ENCODE measurements at regions not wholly inside any gene's neighbourhood (a gene's known extent, or its start where the extent isn't known, plus 50 kb on each side); places are given as distances from the start of the nearest gene placed in this dataset.

DNA sequence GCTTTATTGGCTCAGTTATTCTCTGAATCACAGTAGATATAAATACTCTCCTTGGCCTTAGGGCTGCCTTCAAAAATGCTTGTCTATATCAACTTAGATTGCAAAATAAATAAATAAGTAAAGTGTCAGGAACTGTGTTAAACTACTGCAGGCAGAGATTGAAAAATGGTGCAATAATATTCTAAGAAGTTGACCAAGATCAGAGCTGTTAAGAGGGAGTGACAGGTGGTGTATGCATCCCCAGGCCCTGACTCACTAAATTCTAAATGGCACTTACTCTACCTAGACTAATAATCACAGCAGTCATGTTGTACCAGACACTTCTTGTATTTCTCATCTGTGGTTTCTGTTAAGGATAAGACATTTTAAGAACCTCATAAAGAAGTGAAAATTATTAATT, 235.1 kb upstream of the SPOCK3 start:
- intact Hi-C loops (cut with DNase I) = no loop called here
- no peak for DNase-seq
- no peak overlapping the region for H3K4me3 ChIP-seq
- no peaks in the 10 kb centered on the region for H3K9me3 ChIP-seq (replicated peaks in 1 of 3)
- H3K36me3 ChIP-seq (replicated peaks in 1 of 2) = no peaks in the 10 kb centered on the region
- H3K4me1 ChIP-seq (replicated peaks in 1 of 2) = no peaks in the 10 kb centered on the region
- H3K27me3 ChIP-seq = no peaks in the 10 kb centered on the region
- no peak overlapping the region for H3K27ac ChIP-seq
- TF ChIP-seq, protein P1, sequence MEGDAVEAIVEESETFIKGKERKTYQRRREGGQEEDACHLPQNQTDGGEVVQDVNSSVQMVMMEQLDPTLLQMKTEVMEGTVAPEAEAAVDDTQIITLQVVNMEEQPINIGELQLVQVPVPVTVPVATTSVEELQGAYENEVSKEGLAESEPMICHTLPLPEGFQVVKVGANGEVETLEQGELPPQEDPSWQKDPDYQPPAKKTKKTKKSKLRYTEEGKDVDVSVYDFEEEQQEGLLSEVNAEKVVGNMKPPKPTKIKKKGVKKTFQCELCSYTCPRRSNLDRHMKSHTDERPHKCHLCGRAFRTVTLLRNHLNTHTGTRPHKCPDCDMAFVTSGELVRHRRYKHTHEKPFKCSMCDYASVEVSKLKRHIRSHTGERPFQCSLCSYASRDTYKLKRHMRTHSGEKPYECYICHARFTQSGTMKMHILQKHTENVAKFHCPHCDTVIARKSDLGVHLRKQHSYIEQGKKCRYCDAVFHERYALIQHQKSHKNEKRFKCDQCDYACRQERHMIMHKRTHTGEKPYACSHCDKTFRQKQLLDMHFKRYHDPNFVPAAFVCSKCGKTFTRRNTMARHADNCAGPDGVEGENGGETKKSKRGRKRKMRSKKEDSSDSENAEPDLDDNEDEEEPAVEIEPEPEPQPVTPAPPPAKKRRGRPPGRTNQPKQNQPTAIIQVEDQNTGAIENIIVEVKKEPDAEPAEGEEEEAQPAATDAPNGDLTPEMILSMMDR (IDR thresholded peaks at IDR 0.05) = no peak
- TF ChIP-seq POLR2A (IDR thresholded peaks at IDR 0.05) = no peak

DNA sequence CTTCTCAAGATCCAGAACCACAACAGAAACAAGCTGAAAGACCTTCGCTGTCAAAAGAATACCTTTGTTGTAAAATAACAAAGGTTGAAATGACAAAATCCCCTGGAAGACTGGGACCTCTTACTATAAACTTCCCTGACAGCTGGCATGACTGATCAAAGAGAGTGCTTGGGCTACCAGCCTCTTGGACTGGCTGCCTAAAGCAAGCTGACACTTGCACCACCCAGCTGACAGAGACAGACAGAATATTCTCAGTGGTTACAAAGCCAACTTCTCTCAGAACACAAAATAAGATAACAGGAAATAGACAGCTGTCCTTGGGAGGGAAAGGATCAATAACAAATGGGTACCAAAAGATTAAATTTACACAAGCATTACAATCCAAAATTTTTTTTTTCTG, 241.7 kb upstream of the SPOCK3 start:
- intact Hi-C loops (cut with DNase I) = no loop called here
- Histone ChIP-seq H3K36me3 (replicated peaks in 1 of 2) (no peaks in the 10 kb centered on the region), H3K27me3 (no peaks in the 10 kb centered on the region), H3K27ac (no peak overlapping the region), H3K9me3 (replicated peaks in 1 of 3) (no peaks in the 10 kb centered on the region), H3K4me1 (replicated peaks in 1 of 2) (no peaks in the 10 kb centered on the region), H3K4me3 (no peak overlapping the region)
- 79 to 95% (median 83%) methylated on average over 1 of the region's 1 CpG for WGBS, 4 donors
- no peak for DNase-seq
- TF ChIP-seq POLR2A (IDR thresholded peaks at IDR 0.05) = no peak
- TF ChIP-seq, protein P1 (IDR thresholded peaks at IDR 0.05) = no peak

DNA sequence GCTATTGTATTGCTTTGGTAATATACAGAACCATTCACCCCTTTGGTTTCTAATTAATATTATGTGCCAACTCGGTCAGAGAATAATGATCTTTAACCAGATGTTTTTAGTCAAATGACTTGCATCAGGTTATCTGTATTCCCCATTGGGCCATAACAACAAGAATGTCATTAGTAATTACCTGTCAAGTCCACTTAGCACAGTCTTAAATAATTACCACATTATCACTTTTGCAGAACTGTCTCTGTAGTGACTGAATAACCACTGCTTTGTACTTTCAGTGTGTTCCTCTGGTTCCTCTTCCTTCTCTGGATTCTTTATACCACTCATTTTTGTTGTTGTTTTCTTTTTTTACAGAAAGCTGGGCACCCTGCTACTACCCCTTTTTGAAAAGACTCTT, 257.7 kb upstream of the SPOCK3 start:
- no peak for DNase-seq
- Histone ChIP-seq H3K36me3 (replicated peaks in 1 of 2) (no peaks in the 10 kb centered on the region), H3K4me1 (replicated peaks in 1 of 2) (no peaks in the 10 kb centered on the region), H3K27ac (no peak overlapping the region), H3K4me3 (no peak overlapping the region), H3K27me3 (no peaks in the 10 kb centered on the region), H3K9me3 (replicated peaks in 1 of 3) (no peaks in the 10 kb centered on the region)
- intact Hi-C loops (cut with DNase I) = no loop called here
- 9 to 25% (median 19%) methylated on average over 1 of the region's 1 CpG for WGBS, 4 donors
- TF ChIP-seq POLR2A (IDR thresholded peaks at IDR 0.05) = no peak
- TF ChIP-seq, protein P1 (IDR thresholded peaks at IDR 0.05) = no peak

DNA sequence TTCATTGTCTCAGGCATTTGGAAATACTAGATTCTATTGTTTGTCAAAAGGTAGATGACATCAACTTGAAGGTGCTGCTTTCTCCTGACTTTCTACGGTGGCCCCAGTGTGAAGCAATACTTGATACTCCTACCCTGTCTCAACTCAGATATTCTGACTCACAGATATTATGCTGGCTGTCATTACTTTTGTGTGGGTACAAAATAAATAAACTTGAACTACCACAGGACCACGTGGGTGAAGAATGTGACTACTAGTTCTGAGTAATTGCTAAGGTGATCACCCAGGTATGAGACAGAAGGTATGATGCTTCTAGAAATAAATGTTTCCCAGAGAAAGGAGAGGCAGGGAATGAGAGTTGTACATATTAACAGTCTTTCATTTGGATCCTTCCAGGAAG, 275.3 kb upstream of the SPOCK3 start:
- intact Hi-C loops (cut with DNase I) = no loop called here
- TF ChIP-seq POLR2A (IDR thresholded peaks at IDR 0.05) = no peak
- TF ChIP-seq, protein P1 (IDR thresholded peaks at IDR 0.05) = no peak
- Histone ChIP-seq H3K27ac (no peak overlapping the region), H3K36me3 (replicated peaks in 1 of 2) (no peaks in the 10 kb centered on the region), H3K9me3 (replicated peaks in 1 of 3) (no peaks in the 10 kb centered on the region), H3K4me3 (no peak overlapping the region), H3K27me3 (no peaks in the 10 kb centered on the region), H3K4me1 (replicated peaks in 1 of 2) (no peaks in the 10 kb centered on the region)
- WGBS, 4 donors = 64 to 73% (median 69%) methylated on average over 2 of the region's 2 CpGs
- no peak for DNase-seq

All from adrenal gland (tissue), 9 donors.